Effector memory CD8-positive, alpha-beta T cell (primary cell): ENCODE measurements at regions not wholly inside any gene's neighbourhood (a gene's known extent, or its start where the extent isn't known, plus 50 kb on each side); places are given as distances from the start of the nearest gene placed in this dataset.
"Not testable (repeated sequence)": the region's sequence is repeated elsewhere in the genome, so short reads cannot be mapped to it uniquely, and the experiment has no call there.

Experiments
- ATAC-seq: fragments of 150-1000 bp; cut with Tn5 transposase; replicated peaks from 2 replicates; pipeline ENCODE4 v1.10.0; 2021; ENCODE audit warnings: mild to moderate bottlenecking, moderate library complexity
- DNase-seq, 3 experiments: peaks; one replicate each; pipeline ENCODE4 v3.0.0; 2021
- H3K27ac Mint-ChIP-seq, 2 donors: one replicate each; pipeline ENCODE4 v1.8.0; 2022; ENCODE audit warnings: mild to moderate bottlenecking in 2 of 2, mixed read lengths in 2 of 2, moderate library complexity in 2 of 2
- H3K27me3 Mint-ChIP-seq, 2 donors: one replicate each; pipeline ENCODE4 v1.8.0; 2022; ENCODE audit warnings: mixed read lengths in 2 of 2
- H3K36me3 Mint-ChIP-seq: one replicate; pipeline ENCODE4 v1.8.0; 2022; ENCODE audit warnings: mild to moderate bottlenecking, moderate library complexity, mixed read lengths; ENCODE audit not compliant: insufficient read depth
- H3K4me1 Mint-ChIP-seq, 2 donors: one replicate each; pipeline ENCODE4 v1.8.0; 2022; ENCODE audit warnings: low read depth in 2 of 2, mixed read lengths in 2 of 2
- H3K4me3 Mint-ChIP-seq, 2 donors: one replicate each; pipeline ENCODE4 v1.8.0; 2022; ENCODE audit warnings: mild to moderate bottlenecking in 2 of 2, mixed read lengths in 2 of 2, moderate library complexity in 2 of 2
- H3K9me3 Mint-ChIP-seq, 2 donors: one replicate each; pipeline ENCODE4 v1.8.0; 2022; ENCODE audit warnings: mixed read lengths in 2 of 2

DNA sequence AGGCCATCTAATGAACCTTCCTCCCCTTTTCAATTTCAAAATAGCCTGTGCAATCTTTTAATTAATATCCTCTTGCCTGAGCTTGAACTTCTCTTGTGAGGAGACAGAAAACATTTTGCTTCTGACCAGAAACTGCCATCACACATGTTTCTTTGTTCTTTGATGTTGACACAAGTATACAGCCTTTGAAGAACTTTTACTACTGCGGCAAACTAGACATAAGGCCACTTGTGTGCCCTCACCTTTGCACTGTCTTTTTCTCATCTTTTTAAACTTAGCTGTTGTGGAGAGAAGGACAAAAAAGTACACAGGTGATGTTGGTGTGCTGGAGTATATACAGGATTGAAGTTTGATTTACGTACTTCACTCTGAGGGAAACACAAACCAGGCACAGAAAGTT, 116.3 kb upstream of the C1GALT1C1 start:
- Mint-ChIP-seq H3K9me3 (no peaks in the 10 kb centered on the region), H3K27me3 (peaks cover 15 to 18% of the 10 kb centered on the region in 2 donors), H3K4me1 (peaks cover 0 to 4% of the 10 kb centered on the region in 2 donors), H3K4me3 (no peak overlapping the region), H3K27ac (no peak overlapping the region), H3K36me3 (no peaks in the 10 kb centered on the region)
- ATAC-seq (no peak), DNase-seq (no peak)

- H3K4me1 Mint-ChIP-seq, result no peaks in the 10 kb centered on the region
- ATAC-seq (no peak), DNase-seq (no peak)
- H3K27me3 Mint-ChIP-seq, result peaks cover 15 to 18% of the 10 kb centered on the region in 2 donors
- no peak overlapping the region for H3K27ac Mint-ChIP-seq
- no peak overlapping the region for H3K4me3 Mint-ChIP-seq
- no peaks in the 10 kb centered on the region for H3K36me3 Mint-ChIP-seq
- no peaks in the 10 kb centered on the region for H3K9me3 Mint-ChIP-seq
These were observed 113.3 kb upstream of the C1GALT1C1 start for GRCh38 chrX:120742946-120743665.

DNA sequence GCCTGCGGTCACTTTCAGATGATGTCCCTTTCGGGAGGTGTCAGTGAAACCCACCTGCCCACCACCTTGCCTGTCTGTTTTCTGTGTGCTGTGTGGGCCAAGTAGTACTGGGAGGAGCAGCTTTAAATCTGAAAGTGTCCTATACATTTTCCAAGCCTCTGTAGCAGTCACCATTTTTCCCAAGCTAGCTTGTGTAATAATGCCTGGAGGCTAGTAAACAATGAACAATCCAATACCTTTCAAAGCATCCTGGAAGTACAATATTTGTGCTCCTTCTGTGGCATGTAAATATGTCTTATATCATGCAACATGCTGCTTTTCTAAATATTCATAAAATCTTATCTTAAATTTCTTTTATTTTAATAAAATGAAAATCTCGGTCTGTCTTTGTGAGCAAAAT, 111.6 kb upstream of the C1GALT1C1 start:
- Mint-ChIP-seq H3K36me3 (no peaks in the 10 kb centered on the region), H3K27ac (no peak overlapping the region), H3K9me3 (no peaks in the 10 kb centered on the region), H3K27me3 (peaks cover 16 to 23% of the 10 kb centered on the region in 2 donors), H3K4me1 (no peaks in the 10 kb centered on the region), H3K4me3 (no peak overlapping the region)
- ATAC-seq, result no peak
- DNase-seq, result no peak

DNA sequence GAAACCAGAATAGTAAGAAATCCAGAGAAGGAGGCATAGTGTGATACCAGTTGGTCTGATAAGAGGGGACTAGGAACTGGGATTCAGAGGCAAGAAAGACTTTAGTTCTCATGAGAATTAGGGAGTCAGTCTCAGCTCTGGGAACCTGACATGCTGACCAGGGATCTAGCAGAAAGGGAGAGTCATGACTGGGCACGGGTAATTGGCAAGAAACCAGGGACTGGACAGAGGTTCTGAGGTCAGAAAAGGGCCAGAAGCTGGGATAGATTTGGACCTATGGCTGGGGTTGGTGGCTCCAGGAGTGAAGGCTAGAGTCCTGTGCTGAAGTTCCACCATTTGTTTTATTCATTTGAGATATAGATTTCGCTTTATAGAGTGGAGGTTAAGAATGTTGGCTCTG, 110.2 kb upstream of the C1GALT1C1 start:
- H3K9me3 Mint-ChIP-seq, result no peaks in the 10 kb centered on the region
- ATAC-seq, result no peak
- H3K36me3 Mint-ChIP-seq, result no peaks in the 10 kb centered on the region
- DNase-seq, result no peak
- H3K4me1 Mint-ChIP-seq, result no peaks in the 10 kb centered on the region
- H3K27me3 Mint-ChIP-seq, result peaks cover 8 to 13% of the 10 kb centered on the region in 2 donors
- no peak overlapping the region for H3K4me3 Mint-ChIP-seq
- no peak overlapping the region for H3K27ac Mint-ChIP-seq

DNA sequence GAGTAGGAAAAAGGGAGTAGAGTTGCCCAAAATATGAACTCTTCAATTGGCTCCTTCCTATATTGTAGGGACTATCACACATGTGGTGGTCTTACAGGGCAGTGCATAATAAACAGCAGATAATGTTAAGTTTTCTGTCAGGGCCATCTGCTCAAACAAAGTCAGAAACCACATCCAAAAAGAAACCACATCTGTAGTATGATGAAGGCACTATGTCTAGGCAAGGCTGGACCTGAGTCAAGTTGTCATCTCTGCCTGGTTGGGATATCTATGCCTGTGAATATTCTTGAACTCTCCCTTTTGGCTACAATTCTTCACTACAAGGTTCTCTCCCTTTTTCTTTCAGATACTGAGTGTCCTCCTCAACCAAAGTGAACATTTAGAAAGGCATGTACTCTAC, 109.4 kb upstream of the C1GALT1C1 start:
- Mint-ChIP-seq H3K4me1 (no peaks in the 10 kb centered on the region), H3K9me3 (no peaks in the 10 kb centered on the region), H3K36me3 (no peaks in the 10 kb centered on the region), H3K27me3 (peaks cover 1 to 13% of the 10 kb centered on the region in 2 donors), H3K4me3 (no peak overlapping the region), H3K27ac (no peak overlapping the region)
- no peak for ATAC-seq
- DNase-seq, result no peak

DNA sequence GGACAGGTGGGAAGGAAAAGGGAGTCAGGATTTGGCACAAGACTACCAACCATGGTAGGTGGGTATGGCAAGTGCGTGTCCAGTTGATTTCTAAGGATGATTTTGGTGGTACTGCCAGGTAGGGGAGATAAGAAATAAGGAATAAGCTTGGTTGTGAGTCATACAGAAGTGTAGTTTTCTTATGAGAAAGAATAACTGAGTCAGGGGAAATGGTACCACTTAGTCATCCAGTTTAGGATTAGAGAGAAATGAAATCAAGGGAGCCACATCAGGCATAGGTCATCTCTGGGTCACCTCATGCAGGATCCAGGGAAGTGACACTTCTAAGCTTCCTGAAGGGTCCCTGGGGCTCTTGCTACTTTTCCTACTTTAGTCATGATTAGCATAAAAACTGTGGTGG, 107.1 kb upstream of the C1GALT1C1 start:
- Mint-ChIP-seq H3K4me1 (no peaks in the 10 kb centered on the region), H3K4me3 (no peak overlapping the region), H3K27me3 (peaks cover 0 to 13% of the 10 kb centered on the region in 2 donors), H3K36me3 (no peaks in the 10 kb centered on the region), H3K27ac (no peak overlapping the region), H3K9me3 (no peaks in the 10 kb centered on the region)
- ATAC-seq (no peak), DNase-seq (no peak)

DNA sequence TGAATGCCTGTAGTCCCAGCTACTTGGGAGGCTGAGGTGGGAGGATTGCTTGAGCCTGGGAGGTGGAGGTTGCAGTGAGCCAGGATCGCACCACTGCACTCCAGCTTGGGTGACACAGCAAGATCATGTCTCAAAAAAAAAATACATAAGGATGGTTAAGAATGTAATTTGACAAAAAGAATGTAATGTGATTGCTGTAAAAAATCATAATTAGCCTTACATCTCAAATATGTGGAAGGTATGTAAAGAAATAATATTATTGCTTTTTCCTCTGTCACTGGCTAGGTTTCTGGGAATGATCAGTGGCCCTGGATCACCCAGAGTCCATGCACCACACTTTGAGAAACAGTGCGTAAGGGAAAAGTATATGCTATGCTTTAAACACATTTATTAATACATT, 106.1 kb upstream of the C1GALT1C1 start:
- Mint-ChIP-seq H3K9me3 (no peaks in the 10 kb centered on the region), H3K4me3 (no peak overlapping the region), H3K36me3 (no peaks in the 10 kb centered on the region), H3K27ac (no peak overlapping the region), H3K27me3 (peaks cover 0 to 13% of the 10 kb centered on the region in 2 donors), H3K4me1 (no peaks in the 10 kb centered on the region)
- DNase-seq (no peak), ATAC-seq (no peak)

GRCh38 chrX:120732879-120733278, 103.0 kb upstream of the C1GALT1C1 start:
- no peak overlapping the region for H3K27ac Mint-ChIP-seq
- peaks cover 4 to 13% of the 10 kb centered on the region in 2 donors for H3K27me3 Mint-ChIP-seq
- no peak overlapping the region for H3K4me3 Mint-ChIP-seq
- H3K4me1 Mint-ChIP-seq, result no peaks in the 10 kb centered on the region
- ATAC-seq (no peak), DNase-seq (no peak)
- no peaks in the 10 kb centered on the region for H3K9me3 Mint-ChIP-seq
- H3K36me3 Mint-ChIP-seq, result no peaks in the 10 kb centered on the region

DNA sequence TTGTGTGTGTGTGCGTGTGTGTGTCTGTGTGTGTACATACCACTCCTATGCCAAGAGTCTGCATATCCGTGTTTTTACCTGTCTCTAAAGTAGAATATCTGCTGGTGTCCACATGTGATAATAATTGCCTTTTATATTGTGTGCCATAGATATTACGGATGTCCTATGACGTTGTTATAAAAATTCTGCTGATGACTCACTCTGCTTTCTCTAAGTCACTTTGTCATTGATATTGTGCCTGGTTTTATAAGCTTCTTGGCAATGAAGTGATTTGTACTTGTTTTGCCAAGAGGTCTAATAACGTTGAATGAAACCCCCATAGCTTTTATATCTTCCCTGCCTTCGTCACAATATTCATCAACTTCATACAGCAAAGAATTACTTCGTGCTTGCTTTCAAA, 102.6 kb upstream of the C1GALT1C1 start:
- Mint-ChIP-seq H3K4me1 (no peaks in the 10 kb centered on the region), H3K9me3 (no peaks in the 10 kb centered on the region), H3K27ac (no peak overlapping the region), H3K27me3 (peaks cover 4 to 11% of the 10 kb centered on the region in 2 donors), H3K4me3 (no peak overlapping the region), H3K36me3 (no peaks in the 10 kb centered on the region)
- ATAC-seq (no peak), DNase-seq (no peak)

DNA sequence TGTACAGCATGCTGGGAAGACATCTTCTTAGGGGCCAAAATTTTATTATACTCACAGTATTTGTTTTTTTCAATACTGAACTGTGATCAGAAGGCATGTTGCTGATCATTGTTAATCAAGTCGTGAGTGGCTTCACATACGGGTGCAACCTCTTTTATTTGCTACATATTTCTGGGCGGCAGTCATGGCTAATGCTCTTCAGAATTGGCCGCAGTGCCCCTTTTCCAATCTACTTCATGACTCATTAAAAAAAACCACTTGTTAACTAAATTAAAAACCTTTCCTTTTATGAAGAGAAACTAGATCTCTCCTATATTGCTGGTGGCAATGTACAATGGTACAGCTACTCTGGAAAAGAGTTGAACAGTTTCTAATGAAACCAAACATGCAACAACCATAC, 101.5 kb upstream of the C1GALT1C1 start:
- ATAC-seq (no peak), DNase-seq (no peak)
- Mint-ChIP-seq H3K9me3 (no peaks in the 10 kb centered on the region), H3K4me3 (no peak overlapping the region), H3K27ac (no peak overlapping the region), H3K4me1 (no peaks in the 10 kb centered on the region), H3K27me3 (peaks cover under 1 to 4% of the 10 kb centered on the region in 2 donors), H3K36me3 (no peaks in the 10 kb centered on the region)

DNA sequence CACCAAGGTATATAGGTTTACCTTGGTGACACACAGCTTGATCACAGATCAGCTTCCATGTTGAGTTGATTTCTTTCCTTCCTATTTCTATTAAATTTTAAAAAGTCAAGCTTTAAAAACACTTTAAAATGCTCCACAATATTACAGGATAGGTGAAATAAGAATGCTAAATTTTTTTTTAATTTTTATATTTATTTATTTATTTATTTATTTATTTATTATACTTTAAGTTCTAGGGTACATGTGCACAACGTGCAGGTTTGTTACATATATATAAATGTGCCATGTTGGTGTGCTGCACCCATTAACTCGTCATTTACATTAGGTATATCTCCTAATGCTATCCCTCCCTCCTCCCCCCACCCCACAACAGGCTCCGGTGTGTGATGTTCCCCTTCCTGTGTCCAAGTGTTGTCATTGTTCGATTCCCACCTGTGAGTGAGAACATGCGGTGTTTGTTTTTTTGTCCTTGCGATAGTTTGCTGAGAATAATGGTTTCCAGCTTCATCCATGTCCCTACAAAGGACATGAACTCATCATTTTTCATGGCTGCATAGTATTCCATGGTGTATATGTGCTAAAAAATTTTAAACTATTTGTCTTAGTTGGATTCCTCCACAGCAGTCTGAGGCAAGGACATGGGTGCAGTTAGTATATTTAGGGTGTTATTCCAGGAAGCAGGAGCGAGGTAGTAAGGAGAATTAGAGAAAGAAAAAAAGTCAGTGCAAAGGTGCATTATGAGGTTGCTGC, 99.8 kb upstream of the C1GALT1C1 start:
- not testable (repeated sequence) for DNase-seq, H3K4me3 Mint-ChIP-seq, ATAC-seq, H3K9me3 Mint-ChIP-seq, H3K4me1 Mint-ChIP-seq, H3K36me3 Mint-ChIP-seq, H3K27me3 Mint-ChIP-seq, H3K27ac Mint-ChIP-seq

DNA sequence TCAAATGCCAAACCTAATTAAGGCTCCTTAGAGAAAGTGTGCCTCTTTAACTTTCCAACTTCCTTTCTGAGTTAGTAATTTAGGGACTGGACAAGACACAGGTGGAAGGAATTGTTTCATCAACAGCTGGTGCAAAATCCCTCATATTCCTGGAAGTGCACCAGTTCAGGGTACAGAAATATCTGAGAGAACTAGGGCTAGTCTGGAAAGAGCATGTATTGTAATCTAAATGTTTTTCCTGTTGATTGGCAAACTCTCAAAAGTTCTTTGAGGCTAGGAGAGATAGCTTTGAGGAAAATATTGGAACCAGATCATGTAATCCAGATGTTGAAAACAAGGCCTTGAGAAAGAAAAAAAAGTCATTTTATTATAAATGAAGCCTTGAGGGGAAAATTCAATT, 98.1 kb upstream of the C1GALT1C1 start:
- H3K27me3 Mint-ChIP-seq, result peaks cover 0 to 4% of the 10 kb centered on the region in 2 donors
- no peaks in the 10 kb centered on the region for H3K36me3 Mint-ChIP-seq
- no peaks in the 10 kb centered on the region for H3K9me3 Mint-ChIP-seq
- ATAC-seq (no peak), DNase-seq (no peak)
- H3K4me3 Mint-ChIP-seq, result no peak overlapping the region
- H3K27ac Mint-ChIP-seq, result no peak overlapping the region
- H3K4me1 Mint-ChIP-seq, result no peaks in the 10 kb centered on the region

- ATAC-seq (no peak), DNase-seq (no peak)
- H3K4me3 Mint-ChIP-seq, result no peak overlapping the region
- peaks cover 0 to 4% of the 10 kb centered on the region in 2 donors for H3K27me3 Mint-ChIP-seq
- H3K27ac Mint-ChIP-seq, result no peak overlapping the region
- H3K36me3 Mint-ChIP-seq, result no peaks in the 10 kb centered on the region
- no peaks in the 10 kb centered on the region for H3K9me3 Mint-ChIP-seq
- no peaks in the 10 kb centered on the region for H3K4me1 Mint-ChIP-seq
These were observed 97.6 kb upstream of the C1GALT1C1 start for GRCh38 chrX:120727452-120727851.

DNA sequence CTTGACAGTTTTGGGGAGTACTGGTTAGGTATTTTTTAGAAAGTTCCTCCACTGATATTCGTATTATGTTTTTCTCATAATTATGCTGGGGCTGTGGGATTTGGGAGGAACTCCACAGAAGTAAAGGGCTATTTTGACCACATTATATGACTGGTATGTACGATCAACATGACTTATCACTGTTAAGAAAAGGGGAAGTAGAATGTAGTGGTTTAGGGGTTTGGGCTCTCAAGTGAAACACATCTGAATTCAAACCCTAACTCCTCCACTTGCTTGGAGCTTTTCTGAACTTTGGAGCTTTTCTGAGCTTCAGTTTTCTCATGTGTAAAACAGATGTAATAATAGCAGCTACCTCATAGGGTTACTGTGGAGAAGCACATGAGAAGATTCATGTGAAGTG, 96.4 kb upstream of the C1GALT1C1 start:
- ATAC-seq (no peak), DNase-seq (no peak)
- no peak overlapping the region for H3K4me3 Mint-ChIP-seq
- H3K27me3 Mint-ChIP-seq, result peaks cover 0 to 4% of the 10 kb centered on the region in 2 donors
- no peaks in the 10 kb centered on the region for H3K9me3 Mint-ChIP-seq
- no peaks in the 10 kb centered on the region for H3K4me1 Mint-ChIP-seq
- H3K36me3 Mint-ChIP-seq, result no peaks in the 10 kb centered on the region
- H3K27ac Mint-ChIP-seq, result no peak overlapping the region
